Germinal center (tissue), 1 donor: ENCODE measurements at regions not wholly inside any gene's neighbourhood (a gene's known extent, or its start where the extent isn't known, plus 50 kb on each side); places are given as distances from the start of the nearest gene placed in this dataset.

Experiments used
- DNase-seq: peaks from one replicate; pipeline ENCODE4 v3.0.0; 2012; ENCODE audit warnings: mixed read lengths, low spot score

DNA sequence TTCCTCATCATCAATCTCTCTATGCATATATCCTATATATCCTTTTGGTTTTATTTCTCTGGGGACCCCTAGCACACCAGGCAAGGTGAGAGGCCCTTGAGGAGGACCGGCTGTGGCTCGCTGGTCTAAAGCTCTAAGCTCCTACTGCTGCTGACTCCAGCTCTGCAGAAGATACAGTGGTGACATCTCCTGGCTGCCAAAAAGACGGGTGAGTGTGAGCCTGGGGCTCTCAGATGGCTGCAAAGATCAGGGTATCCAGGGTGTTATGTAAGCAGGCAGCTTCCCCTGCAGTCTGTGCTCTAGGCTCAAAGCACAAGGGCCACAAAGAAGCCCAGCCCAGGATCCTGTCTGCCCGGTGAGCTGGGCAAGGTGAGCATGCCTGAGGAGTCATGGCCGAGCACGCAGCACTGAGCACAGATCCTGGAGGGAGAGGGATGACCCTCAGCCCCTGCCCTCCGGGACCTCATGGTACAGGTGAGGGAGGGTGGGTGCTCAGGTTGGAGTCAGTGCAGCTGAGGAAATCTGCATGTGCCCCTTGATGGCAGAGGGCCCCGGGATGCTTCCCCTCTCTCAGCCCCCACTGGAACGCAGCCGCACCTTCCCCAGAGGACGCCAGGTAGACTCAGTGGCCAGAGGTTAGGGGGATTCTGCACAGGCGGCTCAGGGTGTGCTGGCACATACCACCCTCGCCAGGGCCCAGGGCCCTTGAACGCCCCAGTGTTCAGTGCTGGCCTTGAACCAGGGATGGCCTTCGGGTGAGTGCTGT, 95.4 kb upstream of the INSIG1 start:
- DNase-seq, result no peak

DNA sequence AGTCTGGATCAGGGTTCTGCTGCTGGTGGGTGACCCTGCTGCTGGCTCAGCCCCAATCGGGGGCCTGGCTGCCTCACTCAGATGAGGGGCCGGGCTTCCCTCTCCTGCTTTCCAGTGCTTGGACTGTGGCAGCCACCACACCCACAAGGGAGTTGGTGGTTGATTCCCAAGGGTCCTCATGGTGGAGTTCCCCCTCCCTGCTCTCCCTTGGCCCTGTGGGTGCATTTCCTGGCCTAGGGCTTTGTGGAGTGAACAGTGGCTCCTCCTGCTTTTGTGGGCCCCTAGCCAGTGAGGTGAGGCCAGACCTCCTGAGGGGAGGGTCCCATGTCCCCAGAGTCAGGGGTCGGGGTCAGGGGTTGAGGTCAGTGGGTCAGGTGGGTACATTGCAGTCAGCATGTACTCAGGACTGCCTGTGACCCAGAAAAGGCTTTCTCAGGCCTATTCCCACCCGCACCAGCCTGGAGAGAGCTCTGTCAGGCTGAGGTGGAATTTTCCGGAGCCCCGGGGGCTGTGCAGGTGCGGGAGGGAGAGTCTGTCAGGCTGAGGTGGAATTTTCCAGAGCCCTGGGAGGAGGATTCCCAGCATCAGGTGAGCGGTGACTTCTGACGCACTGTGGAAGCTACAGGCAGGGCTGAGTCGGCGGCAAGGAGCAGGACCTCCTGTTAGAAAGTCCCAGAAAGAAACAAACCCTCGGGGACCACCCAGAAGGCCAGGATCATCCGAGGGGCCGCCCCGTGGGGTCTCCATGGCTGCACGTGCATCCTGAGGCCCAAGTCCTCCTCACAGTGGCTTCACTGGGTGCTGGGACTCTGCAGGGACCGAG, 94.4 kb upstream of the INSIG1 start:
- no peak for DNase-seq

DNA sequence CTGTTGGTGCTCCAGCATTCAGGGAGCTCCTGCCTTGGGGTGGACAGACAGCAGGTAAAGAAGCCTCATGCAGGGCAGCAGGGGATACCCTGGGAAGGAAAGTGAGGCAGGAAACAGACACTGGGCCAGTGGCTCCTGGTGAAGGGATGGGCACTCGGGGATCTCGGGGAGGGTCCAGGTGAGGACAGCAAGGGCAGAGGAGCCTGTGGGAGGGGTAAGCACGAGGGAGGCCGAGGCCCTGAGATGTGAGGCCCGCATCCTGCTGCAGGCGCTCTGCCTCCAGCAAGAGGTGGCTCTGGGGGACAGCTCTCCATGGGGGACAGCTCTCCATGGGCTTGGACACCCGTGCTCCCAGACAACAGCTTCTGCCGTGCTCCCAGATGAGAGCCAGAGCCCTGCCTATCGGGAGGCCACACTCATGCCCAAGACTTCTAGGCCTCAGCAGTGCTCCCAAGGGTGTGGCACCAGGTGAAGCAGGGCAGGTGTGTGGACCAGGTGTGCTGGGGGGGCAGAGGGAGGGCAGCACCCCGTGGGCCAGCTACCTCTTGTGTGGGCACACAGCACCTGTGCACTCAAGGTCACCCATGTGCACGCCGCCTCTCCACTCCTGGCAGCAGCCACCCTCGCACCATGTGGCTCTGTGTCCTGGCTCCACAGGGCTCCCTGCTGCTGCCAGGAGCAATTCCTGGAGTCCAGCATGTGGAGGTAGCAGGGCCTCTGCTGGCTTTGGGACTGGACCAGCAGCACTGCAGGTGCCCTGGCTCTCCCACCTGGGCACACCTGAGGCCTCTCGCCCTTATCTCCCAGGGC, 93.6 kb upstream of the INSIG1 start:
- no peak for DNase-seq

GRCh38 chr7:155204744-155205367, 92.8 kb upstream of the INSIG1 start:
- DNase-seq, result no peak

DNA sequence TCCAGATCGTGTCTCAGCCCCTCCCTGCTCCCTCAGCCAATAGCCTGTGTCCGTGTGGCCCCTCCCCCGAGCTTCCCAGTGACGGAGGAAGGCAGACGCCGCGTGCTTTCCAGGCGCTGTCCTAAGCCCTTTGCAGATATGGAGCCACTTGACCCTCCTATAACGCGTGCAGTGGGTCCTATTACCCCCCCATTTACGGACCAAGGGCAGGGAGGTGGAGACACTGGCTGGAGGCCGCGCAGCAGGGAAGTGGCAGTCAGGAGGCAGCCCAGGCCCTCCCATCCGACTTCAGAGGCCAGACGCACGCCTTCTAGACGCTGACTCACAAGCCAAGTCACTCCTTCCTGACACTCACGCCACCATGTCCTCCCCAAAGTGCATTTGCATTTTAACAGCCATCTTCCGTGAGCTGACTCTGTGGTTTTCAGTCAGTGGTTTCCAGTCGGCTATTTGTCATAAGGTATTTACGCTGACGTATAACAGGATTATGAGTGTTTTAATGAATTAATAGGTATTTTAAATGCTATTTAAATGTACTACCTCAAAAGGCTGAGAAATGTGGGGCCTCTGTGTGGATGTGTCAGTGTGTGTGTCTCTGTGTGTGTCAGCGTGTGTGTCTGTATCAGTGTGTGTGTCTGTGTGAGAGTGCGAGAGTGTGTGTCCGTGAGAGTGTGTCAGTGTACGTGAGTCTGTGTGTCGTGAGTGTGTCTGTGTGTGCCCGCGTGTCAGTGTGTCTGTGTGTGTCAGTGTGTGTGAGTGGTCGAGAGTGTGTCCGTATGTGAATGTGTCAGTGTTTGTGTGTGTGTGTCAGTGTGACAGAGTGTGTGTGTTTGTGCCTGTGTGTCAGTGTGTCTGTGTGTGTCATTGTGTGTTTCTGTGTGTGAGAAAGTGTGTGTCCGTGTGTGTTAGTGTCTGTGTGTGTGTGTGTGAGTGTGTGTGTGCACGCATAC, 92.0 kb upstream of the INSIG1 start:
- DNase-seq, result peak; percentile 92

GRCh38 chr7:155206318-155207020, 91.2 kb upstream of the INSIG1 start:
- DNase-seq, result peak; percentile 74

DNA sequence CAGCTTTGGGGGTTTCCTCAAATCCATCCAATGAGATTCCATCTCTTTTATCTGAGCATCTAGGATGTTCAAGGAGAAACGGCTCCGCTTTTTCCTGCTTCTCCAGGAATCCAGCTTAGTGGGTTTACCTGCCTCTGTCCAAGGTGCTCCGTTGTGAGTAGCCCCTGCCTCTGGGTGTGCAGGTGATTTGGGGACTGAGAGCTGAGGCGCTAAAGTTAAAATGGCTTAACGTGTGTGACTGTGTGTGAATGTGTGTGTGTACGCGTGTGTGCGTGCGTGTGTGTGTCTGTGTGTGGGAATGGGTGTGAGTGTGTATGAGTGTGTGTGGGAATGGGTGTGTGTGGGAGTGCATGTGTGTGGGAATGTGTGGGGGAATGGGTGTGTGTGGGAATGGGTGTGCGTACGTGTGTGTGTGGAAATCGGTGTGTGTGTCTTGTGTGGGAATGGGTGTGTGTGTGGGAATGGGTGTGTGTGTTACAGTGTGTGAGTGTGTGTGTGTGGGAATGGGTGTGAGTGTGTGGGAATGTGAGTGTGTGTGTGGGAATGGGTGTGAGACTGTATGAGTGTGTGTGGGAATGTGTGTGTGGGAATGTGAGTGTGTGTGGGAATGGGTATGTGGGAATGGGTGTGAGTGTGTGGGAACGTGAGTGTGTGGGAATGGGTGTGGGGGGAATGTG, 90.2 kb upstream of the INSIG1 start:
- DNase-seq, result no peak

DNA sequence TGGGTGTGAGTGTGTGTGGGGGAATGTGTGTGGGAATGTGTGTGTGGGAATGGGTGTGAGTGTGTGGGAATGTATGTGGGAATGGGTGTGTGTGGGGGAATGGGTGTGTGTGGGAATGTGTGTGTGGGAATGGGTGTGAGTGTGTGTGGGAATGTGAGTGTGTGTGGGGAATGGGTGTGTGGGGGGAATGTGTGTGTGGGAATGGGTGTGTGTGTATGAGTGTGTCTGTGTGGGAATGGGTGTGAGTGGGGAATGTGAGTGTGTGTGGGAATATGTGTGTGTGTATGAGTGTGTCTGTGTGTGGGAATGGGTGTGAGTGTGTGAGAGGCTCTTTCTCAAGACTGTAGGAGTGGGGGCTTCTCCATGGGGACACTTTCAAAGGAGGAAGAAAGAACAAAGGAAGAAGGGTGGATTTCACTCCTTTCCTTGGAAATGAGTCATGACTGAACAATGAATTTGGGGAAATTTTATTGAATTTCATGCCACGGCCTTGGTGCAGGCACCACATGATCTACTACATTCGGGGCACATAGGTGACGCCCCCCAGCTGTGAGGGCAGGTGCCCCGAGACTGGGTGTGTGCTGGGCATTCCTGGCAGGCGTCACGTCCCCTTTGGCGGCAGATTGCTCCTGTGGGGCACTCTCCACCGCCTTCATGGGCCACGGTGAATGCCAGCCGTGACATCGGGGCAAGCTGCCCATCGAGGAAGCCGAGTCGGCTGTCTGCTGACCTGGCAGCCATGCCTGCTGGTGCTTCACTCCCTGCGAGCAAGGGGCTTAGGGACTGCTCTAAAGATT, 88.8 kb upstream of the INSIG1 start:
- no peak for DNase-seq

GRCh38 chr7:155209478-155210319, 88.0 kb upstream of the INSIG1 start:
- no peak for DNase-seq

DNA sequence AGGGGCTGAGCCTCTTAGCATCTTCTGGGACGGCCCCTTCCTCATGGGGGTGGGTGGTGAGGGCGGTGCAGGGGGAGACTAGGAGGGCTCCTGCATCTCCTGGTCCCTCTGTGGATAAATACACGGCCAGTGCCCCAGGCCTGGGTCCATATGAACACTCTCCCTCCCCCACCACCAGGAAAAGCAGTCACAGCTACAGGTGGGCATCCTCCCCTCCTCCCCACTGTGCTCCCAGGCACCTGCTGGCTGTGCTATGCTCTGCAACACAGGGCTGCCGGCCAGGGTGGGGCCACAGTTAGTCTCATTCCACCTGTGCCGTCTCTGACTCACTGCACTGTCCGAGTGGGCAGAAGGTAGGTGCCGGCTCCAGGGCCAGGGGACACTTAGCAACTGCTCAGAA, 87.3 kb upstream of the INSIG1 start:
- no peak for DNase-seq

- DNase-seq, result no peak
These were observed 86.5 kb upstream of the INSIG1 start for GRCh38 chr7:155211173-155211572.

DNA sequence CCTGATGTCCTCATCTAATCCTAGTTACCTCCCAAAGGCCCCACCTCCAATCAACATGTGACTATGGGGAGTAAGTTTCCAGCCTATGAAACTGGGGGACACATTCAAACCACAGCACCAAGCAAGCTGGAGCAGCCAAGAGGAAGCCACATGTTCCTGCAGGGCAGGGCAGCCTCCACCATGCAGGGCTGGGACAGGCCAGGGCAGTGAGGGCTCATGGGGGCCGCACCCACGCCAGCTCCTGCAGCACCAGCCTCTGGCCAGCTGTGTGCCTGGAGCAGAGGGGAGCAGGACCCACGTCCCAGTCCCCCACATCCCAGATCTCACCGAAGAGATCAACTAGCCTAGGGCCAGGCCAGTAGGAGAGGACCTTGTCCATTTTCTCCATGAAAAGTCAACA, 85.9 kb upstream of the INSIG1 start:
- DNase-seq, result no peak

GRCh38 chr7:155212301-155213015, 85.2 kb upstream of the INSIG1 start:
- no peak for DNase-seq

GRCh38 chr7:155213385-155213784, 84.3 kb upstream of the INSIG1 start:
- no peak for DNase-seq

GRCh38 chr7:155213955-155214740, 83.5 kb upstream of the INSIG1 start:
- DNase-seq, result no peak

- no peak for DNase-seq
These were observed 81.9 kb upstream of the INSIG1 start for GRCh38 chr7:155215576-155216325.
